PFSK-1 (cell line): ENCODE measurements at regions not wholly inside any gene's neighbourhood (a gene's known extent, or its start where the extent isn't known, plus 50 kb on each side); places are given as distances from the start of the nearest gene placed in this dataset.

Experiments
- FOXP2 ChIP-seq: optimal IDR thresholded peaks from 2 replicates; pipeline ENCODE3; 2011; ENCODE audit warnings: borderline replicate concordance, control low read depth, inconsistent platforms; ENCODE audit not compliant: insufficient read depth; ENCODE audit errors: extremely low read length, extremely low read depth
- POLR2AphosphoS5 ChIP-seq: IDR thresholded peaks from 2 replicates; pipeline ENCODE4 v1.6.1; 2012; ENCODE audit warnings: low read depth, mild to moderate bottlenecking, control low read depth, low read length, moderate library complexity
- REST ChIP-seq, 2 experiments: IDR thresholded peaks; 2 replicates each; pipeline versions ENCODE4 v1.6.1 to v1.8.0; 2011 to 2012; ENCODE audit warnings: low read depth in 2 of 2, low read length in 2 of 2, control low read depth in 1 of 2, inconsistent platforms in 1 of 2, mild to moderate bottlenecking in 1 of 2, moderate library complexity in 1 of 2; ENCODE audit not compliant: insufficient read depth in 1 of 2
- SIN3A ChIP-seq: IDR thresholded peaks from 2 replicates; pipeline ENCODE4 v1.6.1; 2012; ENCODE audit warnings: mild to moderate bottlenecking, low read length, moderate library complexity, borderline replicate concordance; ENCODE audit not compliant: insufficient read depth
- TAF1 ChIP-seq: IDR thresholded peaks from 2 replicates; pipeline ENCODE4 v1.6.1; 2012; ENCODE audit warnings: low read length, control low read depth, borderline replicate concordance; ENCODE audit not compliant: insufficient read depth

GRCh38 chr1:39153684-39154083 lies 50.8 kb upstream of the MACF1 start:
- no peak for TF ChIP-seq SIN3A
- no peak for TF ChIP-seq TAF1
- no peak for TF ChIP-seq POLR2AphosphoS5
- no peak for TF ChIP-seq FOXP2
- TF ChIP-seq REST (IDR thresholded peaks at IDR 0.05; ENCODE audit: insufficient read depth in 1 of 2, low read depth in 2 of 2, low read length in 2 of 2): no peak

- no peak for TF ChIP-seq POLR2AphosphoS5
- TF ChIP-seq SIN3A: no peak
- no peak for TF ChIP-seq REST (IDR thresholded peaks at IDR 0.05; ENCODE audit: insufficient read depth in 1 of 2, low read depth in 2 of 2, low read length in 2 of 2)
- TF ChIP-seq FOXP2: no peak
- TF ChIP-seq TAF1: no peak
Observed at GRCh38 chr1:39154553-39155421, 49.7 kb upstream of the MACF1 start.
